GM23338 (cell line): ENCODE measurements at regions not wholly inside any gene's neighbourhood (a gene's known extent, or its start where the extent isn't known, plus 50 kb on each side); places are given as distances from the start of the nearest gene placed in this dataset.

Source experiments
- ATAC-seq: fragments of 200-7000 bp; cut with Tn5 transposase; 3 replicates; pipeline ENCODE4 v1.9.1; 2020
- DNase-seq: peaks from one replicate; pipeline ENCODE4 v3.0.0-alpha.2; 2015; ENCODE audit warnings: low spot score
- H2AFZ ChIP-seq: fragments of 200-600 bp; sonication (generic); 2 replicates; pipeline ENCODE4 v1.8.0; 2016; ENCODE audit warnings: antibody characterized with exemption, mild to moderate bottlenecking, moderate library complexity
- H3F3A ChIP-seq: fragments of 200-600 bp; sonication (generic); replicated peaks from 2 replicates; pipeline ENCODE4 v1.8.0; 2017; ENCODE audit warnings: antibody characterized with exemption, mixed run types, low read depth
- H3K27ac ChIP-seq: fragments of 200-600 bp; sonication (generic); 2 replicates; pipeline ENCODE4 v1.6.1; 2016; ENCODE audit warnings: low read depth
- H3K27me3 ChIP-seq: fragments of 200-600 bp; sonication (generic); 2 replicates; pipeline ENCODE4 v1.8.0; 2016; ENCODE audit warnings: mild to moderate bottlenecking, mixed run types, moderate library complexity; ENCODE audit not compliant: insufficient read depth
- H3K36me3 ChIP-seq: fragments of 200-600 bp; sonication (generic); 2 replicates; pipeline ENCODE4 v1.8.0; 2016; ENCODE audit warnings: mild to moderate bottlenecking; ENCODE audit not compliant: insufficient read depth
- H3K4me1 ChIP-seq: fragments of 200-600 bp; sonication (generic); 2 replicates; pipeline ENCODE4 v1.8.0; 2016; ENCODE audit warnings: mild to moderate bottlenecking, moderate library complexity; ENCODE audit not compliant: insufficient read depth
- H3K4me2 ChIP-seq: fragments of 200-600 bp; sonication (generic); 2 replicates; pipeline ENCODE4 v1.7.1; 2017; ENCODE audit warnings: mixed run types
- H3K4me3 ChIP-seq: fragments of 200-600 bp; sonication (generic); 2 replicates; pipeline ENCODE4 v1.6.1; 2016; ENCODE audit warnings: mixed run types
- H3K79me2 ChIP-seq: fragments of 200-600 bp; sonication (generic); replicated peaks from 2 replicates; pipeline ENCODE4 v1.8.0; 2017; ENCODE audit warnings: mild to moderate bottlenecking; ENCODE audit not compliant: insufficient read depth
- H3K9me2 ChIP-seq: fragments of 200-600 bp; sonication (generic); 2 replicates; pipeline ENCODE4 v1.8.0; 2017; ENCODE audit not compliant: insufficient read depth
- H4K20me1 ChIP-seq: fragments of 200-600 bp; sonication (generic); replicated peaks from 2 replicates; pipeline ENCODE4 v1.8.0; 2017; ENCODE audit warnings: mild to moderate bottlenecking; ENCODE audit not compliant: insufficient read depth
- H3K27ac Mint-ChIP-seq: 2 replicates; pipeline ENCODE4 v1.8.0; 2020; ENCODE audit warnings: inconsistent platforms, mild to moderate bottlenecking, moderate library complexity, mixed read lengths
- H3K27me3 Mint-ChIP-seq: 3 replicates; pipeline ENCODE4 v1.8.0; 2022; ENCODE audit warnings: low read depth, mild to moderate bottlenecking, moderate library complexity, mixed read lengths, inconsistent platforms; ENCODE audit not compliant: insufficient read depth, poor library complexity
- H3K36me3 Mint-ChIP-seq: 3 replicates; pipeline ENCODE4 v1.8.0; 2021; ENCODE audit warnings: low read depth, mild to moderate bottlenecking, inconsistent platforms, moderate library complexity, mixed read lengths
- H3K4me1 Mint-ChIP-seq: 3 replicates; pipeline ENCODE4 v1.8.0; 2020; ENCODE audit warnings: mild to moderate bottlenecking, inconsistent platforms, mixed read lengths
- H3K4me3 Mint-ChIP-seq: 3 replicates; pipeline ENCODE4 v1.8.0; 2021; ENCODE audit warnings: moderate library complexity, mild to moderate bottlenecking, inconsistent platforms, mixed read lengths
- H3K9me3 Mint-ChIP-seq: 3 replicates; pipeline ENCODE4 v1.8.0; 2020; ENCODE audit warnings: moderate library complexity, mild to moderate bottlenecking, inconsistent platforms, mixed read lengths
- CREB1 ChIP-seq: fragments of 250-450 bp; sonication (Bioruptor Pico); IDR thresholded peaks from 2 replicates; pipeline ENCODE4 v1.5.0; 2020; ENCODE audit warnings: low read depth, mild to moderate bottlenecking, moderate library complexity
- EZH2 ChIP-seq: fragments of 200-600 bp; sonication (generic); IDR thresholded peaks from one replicate; pipeline ENCODE4 v1.8.0; 2017; ENCODE audit warnings: antibody characterized with exemption, mild to moderate bottlenecking, low read depth; ENCODE audit not compliant: unreplicated experiment
- EZH2phosphoT487 ChIP-seq: fragments of 200-600 bp; sonication (generic); IDR thresholded peaks from one replicate; pipeline ENCODE4 v1.8.1; 2018; ENCODE audit warnings: antibody characterized with exemption; ENCODE audit not compliant: unreplicated experiment
- JUNB ChIP-seq: IDR thresholded peaks from one replicate; pipeline ENCODE4 v1.6.1; 2016; ENCODE audit warnings: antibody characterized with exemption; ENCODE audit not compliant: unreplicated experiment
- NANOG ChIP-seq: IDR thresholded peaks from 2 replicates; pipeline ENCODE4 v1.6.1; 2016; ENCODE audit warnings: antibody characterized with exemption, borderline replicate concordance
- POLR2AphosphoS5 ChIP-seq: IDR thresholded peaks from 2 replicates; pipeline ENCODE4 v1.6.1; 2016; ENCODE audit warnings: antibody characterized with exemption, low read depth
- STAT1 ChIP-seq: IDR thresholded peaks from one replicate; pipeline ENCODE4 v1.6.1; 2016; ENCODE audit warnings: antibody characterized with exemption; ENCODE audit not compliant: unreplicated experiment
- TF ChIP-seq, protein P1 (sequence below): fragments of 250-450 bp; sonication (Bioruptor Pico); IDR thresholded peaks from 2 replicates; pipeline ENCODE4 v1.5.0; 2020; ENCODE audit warnings: mild to moderate bottlenecking, moderate library complexity
- TF ChIP-seq, protein P2 (sequence below): IDR thresholded peaks from one replicate; pipeline ENCODE4 v1.6.1; 2018; ENCODE audit warnings: antibody characterized with exemption; ENCODE audit not compliant: unreplicated experiment
- TF ChIP-seq, protein P3 (sequence below), 2 experiments: fragments of 200-600 bp in 1 of 2; sonication (generic) in 1 of 2; conservative IDR thresholded peaks; 2 replicates each; pipeline versions ENCODE4 v1.5.1 to v1.6.1; 2016 to 2017; ENCODE audit warnings: antibody characterized with exemption in 2 of 2, low read depth in 2 of 2, mild to moderate bottlenecking in 2 of 2, moderate library complexity in 1 of 2

DNA sequence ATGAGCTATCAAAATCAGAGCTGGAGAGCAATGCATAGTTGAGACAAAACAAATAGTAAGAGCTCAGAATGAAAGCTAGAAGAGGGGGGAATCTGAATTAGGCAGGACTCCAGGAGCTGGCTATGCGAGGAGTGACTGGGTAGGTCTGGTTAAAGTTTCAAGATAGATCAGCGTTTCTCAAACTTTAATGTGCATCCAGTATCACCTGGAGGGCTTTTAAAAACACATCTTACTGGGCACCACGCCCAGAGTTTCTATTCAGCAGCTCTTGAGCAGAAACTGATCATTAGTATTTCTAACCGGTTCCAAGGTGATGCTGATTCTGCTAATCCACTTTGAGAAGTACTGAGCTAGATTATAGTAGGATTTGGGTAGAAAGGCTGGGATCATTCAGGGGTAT lies 96.2 kb upstream of the ACP3 start:
- Histone ChIP-seq H3K4me3 (no peak overlapping the region), H3K4me2 (no peak overlapping the region), H3F3A (no peaks in the 10 kb centered on the region), H3K9me2 (no peaks in the 10 kb centered on the region), H2AFZ (no peak overlapping the region), H3K27me3 (no peaks in the 10 kb centered on the region), H3K36me3 (no peaks in the 10 kb centered on the region), H3K27ac (no peak overlapping the region), H4K20me1 (no peaks in the 10 kb centered on the region), H3K4me1 (peaks cover 11% of the 10 kb centered on the region), H3K79me2 (no peaks in the 10 kb centered on the region)
- Mint-ChIP-seq H3K4me3 (no peak overlapping the region), H3K27me3 (peaks cover 4% of the 10 kb centered on the region), H3K4me1 (peaks cover 16% of the 10 kb centered on the region), H3K36me3 (no peaks in the 10 kb centered on the region), H3K27ac (no peak overlapping the region), H3K9me3 (no peaks in the 10 kb centered on the region)
- TF ChIP-seq EZH2: no peak
- TF ChIP-seq, protein P1, sequence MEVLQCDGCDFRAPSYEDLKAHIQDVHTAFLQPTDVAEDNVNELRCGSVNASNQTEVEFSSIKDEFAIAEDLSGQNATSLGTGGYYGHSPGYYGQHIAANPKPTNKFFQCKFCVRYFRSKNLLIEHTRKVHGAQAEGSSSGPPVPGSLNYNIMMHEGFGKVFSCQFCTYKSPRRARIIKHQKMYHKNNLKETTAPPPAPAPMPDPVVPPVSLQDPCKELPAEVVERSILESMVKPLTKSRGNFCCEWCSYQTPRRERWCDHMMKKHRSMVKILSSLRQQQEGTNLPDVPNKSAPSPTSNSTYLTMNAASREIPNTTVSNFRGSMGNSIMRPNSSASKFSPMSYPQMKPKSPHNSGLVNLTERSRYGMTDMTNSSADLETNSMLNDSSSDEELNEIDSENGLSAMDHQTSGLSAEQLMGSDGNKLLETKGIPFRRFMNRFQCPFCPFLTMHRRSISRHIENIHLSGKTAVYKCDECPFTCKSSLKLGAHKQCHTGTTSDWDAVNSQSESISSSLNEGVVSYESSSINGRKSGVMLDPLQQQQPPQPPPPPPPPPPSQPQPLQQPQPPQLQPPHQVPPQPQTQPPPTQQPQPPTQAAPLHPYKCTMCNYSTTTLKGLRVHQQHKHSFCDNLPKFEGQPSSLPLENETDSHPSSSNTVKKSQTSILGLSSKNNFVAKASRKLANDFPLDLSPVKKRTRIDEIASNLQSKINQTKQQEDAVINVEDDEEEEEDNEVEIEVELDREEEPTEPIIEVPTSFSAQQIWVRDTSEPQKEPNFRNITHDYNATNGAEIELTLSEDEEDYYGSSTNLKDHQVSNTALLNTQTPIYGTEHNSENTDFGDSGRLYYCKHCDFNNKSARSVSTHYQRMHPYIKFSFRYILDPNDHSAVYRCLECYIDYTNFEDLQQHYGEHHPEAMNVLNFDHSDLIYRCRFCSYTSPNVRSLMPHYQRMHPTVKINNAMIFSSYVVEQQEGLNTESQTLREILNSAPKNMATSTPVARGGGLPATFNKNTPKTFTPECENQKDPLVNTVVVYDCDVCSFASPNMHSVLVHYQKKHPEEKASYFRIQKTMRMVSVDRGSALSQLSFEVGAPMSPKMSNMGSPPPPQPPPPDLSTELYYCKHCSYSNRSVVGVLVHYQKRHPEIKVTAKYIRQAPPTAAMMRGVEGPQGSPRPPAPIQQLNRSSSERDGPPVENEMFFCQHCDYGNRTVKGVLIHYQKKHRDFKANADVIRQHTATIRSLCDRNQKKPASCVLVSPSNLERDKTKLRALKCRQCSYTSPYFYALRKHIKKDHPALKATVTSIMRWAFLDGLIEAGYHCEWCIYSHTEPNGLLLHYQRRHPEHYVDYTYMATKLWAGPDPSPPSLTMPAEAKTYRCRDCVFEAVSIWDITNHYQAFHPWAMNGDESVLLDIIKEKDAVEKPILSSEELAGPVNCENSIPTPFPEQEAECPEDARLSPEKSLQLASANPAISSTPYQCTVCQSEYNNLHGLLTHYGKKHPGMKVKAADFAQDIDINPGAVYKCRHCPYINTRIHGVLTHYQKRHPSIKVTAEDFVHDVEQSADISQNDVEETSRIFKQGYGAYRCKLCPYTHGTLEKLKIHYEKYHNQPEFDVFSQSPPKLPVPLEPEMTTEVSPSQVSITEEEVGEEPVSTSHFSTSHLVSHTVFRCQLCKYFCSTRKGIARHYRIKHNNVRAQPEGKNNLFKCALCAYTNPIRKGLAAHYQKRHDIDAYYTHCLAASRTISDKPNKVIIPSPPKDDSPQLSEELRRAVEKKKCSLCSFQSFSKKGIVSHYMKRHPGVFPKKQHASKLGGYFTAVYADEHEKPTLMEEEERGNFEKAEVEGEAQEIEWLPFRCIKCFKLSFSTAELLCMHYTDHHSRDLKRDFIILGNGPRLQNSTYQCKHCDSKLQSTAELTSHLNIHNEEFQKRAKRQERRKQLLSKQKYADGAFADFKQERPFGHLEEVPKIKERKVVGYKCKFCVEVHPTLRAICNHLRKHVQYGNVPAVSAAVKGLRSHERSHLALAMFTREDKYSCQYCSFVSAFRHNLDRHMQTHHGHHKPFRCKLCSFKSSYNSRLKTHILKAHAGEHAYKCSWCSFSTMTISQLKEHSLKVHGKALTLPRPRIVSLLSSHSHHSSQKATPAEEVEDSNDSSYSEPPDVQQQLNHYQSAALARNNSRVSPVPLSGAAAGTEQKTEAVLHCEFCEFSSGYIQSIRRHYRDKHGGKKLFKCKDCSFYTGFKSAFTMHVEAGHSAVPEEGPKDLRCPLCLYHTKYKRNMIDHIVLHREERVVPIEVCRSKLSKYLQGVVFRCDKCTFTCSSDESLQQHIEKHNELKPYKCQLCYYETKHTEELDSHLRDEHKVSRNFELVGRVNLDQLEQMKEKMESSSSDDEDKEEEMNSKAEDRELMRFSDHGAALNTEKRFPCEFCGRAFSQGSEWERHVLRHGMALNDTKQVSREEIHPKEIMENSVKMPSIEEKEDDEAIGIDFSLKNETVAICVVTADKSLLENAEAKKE (CRISPR knock-in tag): no peak
- TF ChIP-seq CREB1: no peak
- TF ChIP-seq NANOG: no peak
- TF ChIP-seq, protein P2, sequence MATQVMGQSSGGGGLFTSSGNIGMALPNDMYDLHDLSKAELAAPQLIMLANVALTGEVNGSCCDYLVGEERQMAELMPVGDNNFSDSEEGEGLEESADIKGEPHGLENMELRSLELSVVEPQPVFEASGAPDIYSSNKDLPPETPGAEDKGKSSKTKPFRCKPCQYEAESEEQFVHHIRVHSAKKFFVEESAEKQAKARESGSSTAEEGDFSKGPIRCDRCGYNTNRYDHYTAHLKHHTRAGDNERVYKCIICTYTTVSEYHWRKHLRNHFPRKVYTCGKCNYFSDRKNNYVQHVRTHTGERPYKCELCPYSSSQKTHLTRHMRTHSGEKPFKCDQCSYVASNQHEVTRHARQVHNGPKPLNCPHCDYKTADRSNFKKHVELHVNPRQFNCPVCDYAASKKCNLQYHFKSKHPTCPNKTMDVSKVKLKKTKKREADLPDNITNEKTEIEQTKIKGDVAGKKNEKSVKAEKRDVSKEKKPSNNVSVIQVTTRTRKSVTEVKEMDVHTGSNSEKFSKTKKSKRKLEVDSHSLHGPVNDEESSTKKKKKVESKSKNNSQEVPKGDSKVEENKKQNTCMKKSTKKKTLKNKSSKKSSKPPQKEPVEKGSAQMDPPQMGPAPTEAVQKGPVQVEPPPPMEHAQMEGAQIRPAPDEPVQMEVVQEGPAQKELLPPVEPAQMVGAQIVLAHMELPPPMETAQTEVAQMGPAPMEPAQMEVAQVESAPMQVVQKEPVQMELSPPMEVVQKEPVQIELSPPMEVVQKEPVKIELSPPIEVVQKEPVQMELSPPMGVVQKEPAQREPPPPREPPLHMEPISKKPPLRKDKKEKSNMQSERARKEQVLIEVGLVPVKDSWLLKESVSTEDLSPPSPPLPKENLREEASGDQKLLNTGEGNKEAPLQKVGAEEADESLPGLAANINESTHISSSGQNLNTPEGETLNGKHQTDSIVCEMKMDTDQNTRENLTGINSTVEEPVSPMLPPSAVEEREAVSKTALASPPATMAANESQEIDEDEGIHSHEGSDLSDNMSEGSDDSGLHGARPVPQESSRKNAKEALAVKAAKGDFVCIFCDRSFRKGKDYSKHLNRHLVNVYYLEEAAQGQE: no peak
- no peak for TF ChIP-seq POLR2AphosphoS5
- TF ChIP-seq EZH2phosphoT487: no peak
- TF ChIP-seq, protein P3, sequence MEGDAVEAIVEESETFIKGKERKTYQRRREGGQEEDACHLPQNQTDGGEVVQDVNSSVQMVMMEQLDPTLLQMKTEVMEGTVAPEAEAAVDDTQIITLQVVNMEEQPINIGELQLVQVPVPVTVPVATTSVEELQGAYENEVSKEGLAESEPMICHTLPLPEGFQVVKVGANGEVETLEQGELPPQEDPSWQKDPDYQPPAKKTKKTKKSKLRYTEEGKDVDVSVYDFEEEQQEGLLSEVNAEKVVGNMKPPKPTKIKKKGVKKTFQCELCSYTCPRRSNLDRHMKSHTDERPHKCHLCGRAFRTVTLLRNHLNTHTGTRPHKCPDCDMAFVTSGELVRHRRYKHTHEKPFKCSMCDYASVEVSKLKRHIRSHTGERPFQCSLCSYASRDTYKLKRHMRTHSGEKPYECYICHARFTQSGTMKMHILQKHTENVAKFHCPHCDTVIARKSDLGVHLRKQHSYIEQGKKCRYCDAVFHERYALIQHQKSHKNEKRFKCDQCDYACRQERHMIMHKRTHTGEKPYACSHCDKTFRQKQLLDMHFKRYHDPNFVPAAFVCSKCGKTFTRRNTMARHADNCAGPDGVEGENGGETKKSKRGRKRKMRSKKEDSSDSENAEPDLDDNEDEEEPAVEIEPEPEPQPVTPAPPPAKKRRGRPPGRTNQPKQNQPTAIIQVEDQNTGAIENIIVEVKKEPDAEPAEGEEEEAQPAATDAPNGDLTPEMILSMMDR (conservative IDR thresholded peaks at IDR 0.05; ENCODE audit: low read depth in 2 of 2): no peak
- TF ChIP-seq JUNB: no peak
- no peak for TF ChIP-seq STAT1
- ATAC-seq (no peak), DNase-seq (no peak)
